ENCODE measurements at regions not wholly inside any gene's neighbourhood (a gene's known extent, or its start where the extent isn't known, plus 50 kb on each side); places are given as distances from the start of the nearest gene placed in this dataset.

- FAIRE-seq: no peak
- POLR2A ChIA-PET: no interaction called here
- CTCF ChIA-PET: no interaction called here
- no peak overlapping the region for H2AFZ ChIP-seq (ENCODE audit: low read depth, low read length)
- H3K27me3 ChIP-seq (ENCODE audit: control insufficient read depth in 2 of 2, insufficient read depth in 2 of 2, low read length in 2 of 2): no peaks in the 10 kb centered on the region
- no peaks in the 10 kb centered on the region for H3K9me1 ChIP-seq (replicated peaks; ENCODE audit: control insufficient read depth, extremely low read depth, insufficient read depth, low read length)
- no peak overlapping the region for H3K4me2 ChIP-seq (ENCODE audit: insufficient read depth, low read length)
- no TSS peak for BruUV-seq (replicated peaks)
- dilution Hi-C loops (cut with MboI; ENCODE audit: extremely low pct_ligation_motif_present, low sequenced_read_pairs) (no loop called here), intact Hi-C loops (cut with micrococcal nuclease) (no loop called here)
- H4K20me1 ChIP-seq (replicated peaks; ENCODE audit: control insufficient read depth, extremely low read depth, insufficient read depth, low read length): no peaks in the 10 kb centered on the region
- no peak overlapping the region for H3K4me3 ChIP-seq (replicated peaks in 1 of 3; ENCODE audit: insufficient read depth in 1 of 3, low read depth in 1 of 3, low read length in 3 of 3)
- H3K9ac ChIP-seq (replicated peaks; ENCODE audit: extremely low read depth, insufficient read depth, low read length): no peak overlapping the region
- H3K79me2 ChIP-seq (ENCODE audit: control insufficient read depth, insufficient read depth, low read length): no peaks in the 10 kb centered on the region
- H3K27ac ChIP-seq (ENCODE audit: insufficient read depth, low read depth, low read length): no peak overlapping the region
- H3K4me1 ChIP-seq (ENCODE audit: control insufficient read depth, extremely low read depth, insufficient read depth, low read length): no peaks in the 10 kb centered on the region
- no peak for TF ChIP-seq POLR2A (IDR thresholded peaks at IDR 0.05; ENCODE audit: low read depth, low read length)
- TF ChIP-seq CTCF (IDR thresholded peaks at IDR 0.05; ENCODE audit: extremely low read depth in 1 of 2, insufficient read depth in 1 of 2, low read depth in 1 of 2, low read length in 2 of 2): no peak
- no peak for TF ChIP-seq FOS (IDR thresholded peaks at IDR 0.05; ENCODE audit: borderline replicate concordance, insufficient read depth, low read length)
- no peak for TF ChIP-seq MYC (IDR thresholded peaks at IDR 0.05; ENCODE audit: low read depth, low read length)
- no peak for TF ChIP-seq EZH2 (IDR thresholded peaks at IDR 0.05; ENCODE audit: borderline replicate concordance, low read depth, low read length, severe bottlenecking)
- TF ChIP-seq GATA2 (IDR thresholded peaks at IDR 0.05; ENCODE audit: insufficient read depth, insufficient read length, low read depth, low read length): no peak
- TF ChIP-seq POLR2AphosphoS5 (IDR thresholded peaks at IDR 0.05; ENCODE audit: insufficient read depth, low read depth, low read length): no peak
- no peak for TF ChIP-seq MAX (IDR thresholded peaks at IDR 0.05; ENCODE audit: insufficient read depth, insufficient read length)
- no peak for TF ChIP-seq JUN (IDR thresholded peaks at IDR 0.05; ENCODE audit: borderline replicate concordance, insufficient read depth, insufficient read length, low read depth)
- H3K9me3 ChIP-seq (replicated peaks; ENCODE audit: control insufficient read depth, insufficient read depth, low read length): no peaks in the 10 kb centered on the region
- no peaks in the 10 kb centered on the region for H3K36me3 ChIP-seq (ENCODE audit: control insufficient read depth in 2 of 2, extremely low read depth in 1 of 2, insufficient read depth in 2 of 2, low read length in 2 of 2)
- DNase-seq (ENCODE audit: low read depth, low spot score): no peak
Measured at GRCh38 chr7:13407911-13408310, 581.6 kb downstream of the ETV1 start.

Data from endothelial cell of umbilical vein (primary cell).